ENCODE measurements at regions not wholly inside any gene's neighbourhood (a gene's known extent, or its start where the extent isn't known, plus 50 kb on each side); places are given as distances from the start of the nearest gene placed in this dataset.
"Not testable (repeated sequence)": the region's sequence is repeated elsewhere in the genome, so short reads cannot be mapped to it uniquely, and the experiment has no call there.

DNA sequence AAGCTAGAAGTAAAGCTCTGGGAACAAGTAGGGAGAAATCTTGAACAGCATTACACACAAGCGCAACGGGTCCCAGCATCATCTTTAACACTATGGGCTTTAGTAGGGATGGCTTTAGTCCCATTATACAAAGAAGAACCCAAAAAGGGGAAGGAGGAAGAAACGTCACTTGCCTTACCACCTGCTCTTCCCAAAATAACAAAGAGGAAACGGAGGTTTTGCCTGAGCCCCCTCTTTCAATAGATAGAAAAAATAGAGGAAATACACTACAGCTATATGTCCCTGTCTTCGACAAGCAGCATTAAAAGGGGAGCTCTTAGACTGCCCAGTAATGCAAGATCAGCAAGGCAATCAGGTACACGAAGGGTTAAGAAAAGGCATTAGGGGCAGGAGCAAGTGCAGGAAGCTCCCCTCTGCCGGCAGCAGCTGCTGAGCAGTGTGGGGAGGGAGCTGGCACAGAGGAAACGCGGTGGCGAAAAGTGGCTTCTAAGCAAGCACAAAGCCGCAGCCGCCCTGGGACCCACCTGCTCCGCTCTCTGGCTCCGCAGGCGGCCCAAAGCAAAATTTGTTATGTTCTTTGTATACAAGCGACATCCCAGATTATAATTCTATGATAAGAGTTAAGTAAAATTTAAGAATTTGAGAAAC, 1172.4 kb downstream of the TMEM121 start:
- H4K20me1 ChIP-seq (replicated peaks in 1 of 2; ENCODE audit: control insufficient read depth in 1 of 2, insufficient read depth in 2 of 2, low read length in 2 of 2); POLR2A ChIA-PET (ENCODE audit: partially characterized antibody); H3K79me2 ChIP-seq (ENCODE audit: control insufficient read depth in 1 of 2, insufficient read depth in 2 of 2, low read length in 2 of 2); H2BK5ac ChIP-seq (ENCODE audit: low read depth, low read length); H3K14ac ChIP-seq (ENCODE audit: insufficient read length); H3K56ac ChIP-seq (replicated peaks; ENCODE audit: insufficient read length, low read depth, low read length); H2AK5ac ChIP-seq (ENCODE audit: low read depth, low read length); H2BK120ac ChIP-seq (replicated peaks; ENCODE audit: low read depth, low read length); H3K79me1 ChIP-seq (ENCODE audit: low read depth, low read length); H3K36me3 ChIP-seq (ENCODE audit: control insufficient read depth in 2 of 4, insufficient read depth in 4 of 4, low read length in 3 of 4); H4K8ac ChIP-seq (ENCODE audit: extremely low read depth, insufficient read depth, low read length); H3K27me3 ChIP-seq (replicated peaks in 1 of 4; ENCODE audit: control insufficient read depth in 3 of 4, extremely low read depth in 1 of 4, insufficient read depth in 3 of 4, low read length in 3 of 4); H3K23ac ChIP-seq (ENCODE audit: insufficient read length); H3K27ac ChIP-seq (ENCODE audit: low read depth, low read length); H2BK15ac ChIP-seq (ENCODE audit: low read length); H3K4ac ChIP-seq (replicated peaks; ENCODE audit: insufficient read length, low read depth, low read length); CTCF ChIA-PET (ENCODE audit: partially characterized antibody); H3K4me2 ChIP-seq (ENCODE audit: insufficient read depth in 1 of 2, low read depth in 2 of 2, low read length in 2 of 2); H3K9ac ChIP-seq (replicated peaks in 1 of 4; ENCODE audit: extremely low read depth in 1 of 4, low read depth in 3 of 4, low read length in 3 of 4); H3K18ac ChIP-seq (ENCODE audit: extremely low read depth, low read length); H4K91ac ChIP-seq (replicated peaks; ENCODE audit: insufficient read length, low read length); H3K4me1 ChIP-seq (replicated peaks in 1 of 4; ENCODE audit: control insufficient read depth in 3 of 4, insufficient read depth in 4 of 4, low read length in 3 of 4); H2BK12ac ChIP-seq (ENCODE audit: low read depth, low read length); H3K23me2 ChIP-seq (ENCODE audit: low read depth, low read length); FAIRE-seq; H2BK20ac ChIP-seq (ENCODE audit: low read length); H3K4me3 ChIP-seq (ENCODE audit: extremely low read depth in 1 of 4, insufficient read depth in 2 of 4, low read depth in 3 of 4, low read length in 4 of 4); DNase-seq (ENCODE audit: low read depth in 1 of 2, low spot score in 2 of 2); H4K5ac ChIP-seq (ENCODE audit: insufficient read length, low read depth, low read length); H2AFZ ChIP-seq (ENCODE audit: low read length): not testable (repeated sequence)
- WGBS, 2 experiments (ENCODE audit: extremely low coverage in 1 of 2, insufficient coverage in 1 of 2, insufficient read length in 1 of 2, insufficient replicate concordance in 2 of 2, low coverage in 1 of 2, low lambda C conversion rate in 2 of 2, missing lambda C conversion rate in 1 of 2), result 73% methylated on average over 8 of the region's 16 CpGs; no CpG with 5 or more reads in 1 of the 2 experiments
- H3K9me3 ChIP-seq (ENCODE audit: insufficient read depth in 2 of 2, low read depth in 1 of 2, low read length in 1 of 2), result peaks cover 0 to 25% of the 10 kb centered on the region in 2 experiments; a peak in 2 of 4 replicates

- H3K23ac ChIP-seq (ENCODE audit: insufficient read length); CTCF ChIA-PET (ENCODE audit: partially characterized antibody); H2BK12ac ChIP-seq (ENCODE audit: low read depth, low read length); H3K4me2 ChIP-seq (ENCODE audit: insufficient read depth in 1 of 2, low read depth in 2 of 2, low read length in 2 of 2); H3K79me2 ChIP-seq (ENCODE audit: control insufficient read depth in 1 of 2, insufficient read depth in 2 of 2, low read length in 2 of 2); H2BK15ac ChIP-seq (ENCODE audit: low read length); DNase-seq (ENCODE audit: low read depth in 1 of 2, low spot score in 2 of 2); H4K20me1 ChIP-seq (replicated peaks in 1 of 2; ENCODE audit: control insufficient read depth in 1 of 2, insufficient read depth in 2 of 2, low read length in 2 of 2); H4K91ac ChIP-seq (replicated peaks; ENCODE audit: insufficient read length, low read length); H2BK20ac ChIP-seq (ENCODE audit: low read length); POLR2A ChIA-PET (ENCODE audit: partially characterized antibody); H3K79me1 ChIP-seq (ENCODE audit: low read depth, low read length); H3K14ac ChIP-seq (ENCODE audit: insufficient read length); H3K56ac ChIP-seq (replicated peaks; ENCODE audit: insufficient read length, low read depth, low read length); H3K18ac ChIP-seq (ENCODE audit: extremely low read depth, low read length); H2AFZ ChIP-seq (ENCODE audit: low read length); H3K4me3 ChIP-seq (ENCODE audit: extremely low read depth in 1 of 4, insufficient read depth in 2 of 4, low read depth in 3 of 4, low read length in 4 of 4); H3K27me3 ChIP-seq (replicated peaks in 1 of 4; ENCODE audit: control insufficient read depth in 3 of 4, extremely low read depth in 1 of 4, insufficient read depth in 3 of 4, low read length in 3 of 4); H3K4me1 ChIP-seq (replicated peaks in 1 of 4; ENCODE audit: control insufficient read depth in 3 of 4, insufficient read depth in 4 of 4, low read length in 3 of 4); H2AK5ac ChIP-seq (ENCODE audit: low read depth, low read length); H3K9ac ChIP-seq (replicated peaks in 1 of 4; ENCODE audit: extremely low read depth in 1 of 4, low read depth in 3 of 4, low read length in 3 of 4); H3K36me3 ChIP-seq (ENCODE audit: control insufficient read depth in 2 of 4, insufficient read depth in 4 of 4, low read length in 3 of 4); H3K23me2 ChIP-seq (ENCODE audit: low read depth, low read length); FAIRE-seq; H4K5ac ChIP-seq (ENCODE audit: insufficient read length, low read depth, low read length); H4K8ac ChIP-seq (ENCODE audit: extremely low read depth, insufficient read depth, low read length); H3K27ac ChIP-seq (ENCODE audit: low read depth, low read length); H2BK120ac ChIP-seq (replicated peaks; ENCODE audit: low read depth, low read length); H2BK5ac ChIP-seq (ENCODE audit: low read depth, low read length); H3K4ac ChIP-seq (replicated peaks; ENCODE audit: insufficient read length, low read depth, low read length): not testable (repeated sequence)
- 80% methylated on average over 1 of the region's 4 CpGs; no CpG with 5 or more reads in 1 of the 2 experiments for WGBS, 2 experiments (ENCODE audit: extremely low coverage in 1 of 2, insufficient coverage in 1 of 2, insufficient read length in 1 of 2, insufficient replicate concordance in 2 of 2, low coverage in 1 of 2, low lambda C conversion rate in 2 of 2, missing lambda C conversion rate in 1 of 2)
- peaks cover 0 to 11% of the 10 kb centered on the region in 2 experiments; a peak in 2 of 4 replicates for H3K9me3 ChIP-seq (ENCODE audit: insufficient read depth in 2 of 2, low read depth in 1 of 2, low read length in 1 of 2)
Measured at GRCh38 chr14:106703651-106704050, 1177.3 kb downstream of the TMEM121 start.

All from H1 (cell line).